Osteoblast (primary cell): ENCODE measurements at regions not wholly inside any gene's neighbourhood (a gene's known extent, or its start where the extent isn't known, plus 50 kb on each side); places are given as distances from the start of the nearest gene placed in this dataset.

Experiments used
- DNase-seq: peaks from one replicate; pipeline ENCODE4 v3.0.0; 2011; ENCODE audit warnings: low spot score, mixed read lengths; ENCODE audit not compliant: insufficient read length; ENCODE audit errors: missing footprints
- H2AFZ ChIP-seq: 2 replicates; pipeline ENCODE4 v1.6.0; 2011; ENCODE audit warnings: mild to moderate bottlenecking, low read length
- H3K27ac ChIP-seq: 2 replicates; pipeline ENCODE4 v1.5.1; 2011; ENCODE audit warnings: mild to moderate bottlenecking, low read depth, low read length, moderate library complexity
- H3K27me3 ChIP-seq: 2 replicates; pipeline ENCODE4 v1.6.0; 2012; ENCODE audit warnings: mild to moderate bottlenecking, control low read depth, inconsistent platforms, low read length, moderate library complexity; ENCODE audit not compliant: insufficient read depth
- H3K36me3 ChIP-seq: 2 replicates; pipeline ENCODE4 v1.5.1; 2011; ENCODE audit warnings: mild to moderate bottlenecking, low read length, control low read depth, moderate library complexity; ENCODE audit not compliant: insufficient read depth
- H3K4me1 ChIP-seq: 2 replicates; pipeline ENCODE4 v1.5.1; 2011; ENCODE audit warnings: mild to moderate bottlenecking, low read length, control low read depth, moderate library complexity; ENCODE audit not compliant: insufficient read depth
- H3K4me2 ChIP-seq: 2 replicates; pipeline ENCODE4 v1.6.0; 2011; ENCODE audit warnings: mild to moderate bottlenecking, low read length; ENCODE audit not compliant: insufficient read depth
- H3K4me3 ChIP-seq: fragments of 200-600 bp; sonication (generic); 3 replicates; pipeline ENCODE4 v1.5.1; 2012; ENCODE audit warnings: mild to moderate bottlenecking, low read length, inconsistent platforms; ENCODE audit not compliant: insufficient read depth
- H3K79me2 ChIP-seq: 2 replicates; pipeline ENCODE4 v1.6.0; 2012; ENCODE audit warnings: mild to moderate bottlenecking, low read length, control low read depth, inconsistent platforms; ENCODE audit not compliant: insufficient read depth
- H3K9me3 ChIP-seq: 2 replicates; pipeline ENCODE4 v1.5.1; 2011; ENCODE audit warnings: low read depth, low read length, control low read depth
- H4K20me1 ChIP-seq: 2 replicates; pipeline ENCODE4 v1.6.0; 2012; ENCODE audit warnings: mild to moderate bottlenecking, low read length, control low read depth; ENCODE audit not compliant: insufficient read depth
- CTCF ChIP-seq: IDR thresholded peaks from 2 replicates; pipeline ENCODE4 v1.5.1; 2011; ENCODE audit warnings: mild to moderate bottlenecking, low read depth, low read length, moderate library complexity; ENCODE audit errors: extremely low read depth

GRCh38 chr18:27349284-27349882 is 164.3 kb upstream of the CHST9 start:
- Histone ChIP-seq H3K4me3 (no peak overlapping the region), H3K4me1 (no peaks in the 10 kb centered on the region), H3K79me2 (no peaks in the 10 kb centered on the region), H4K20me1 (no peaks in the 10 kb centered on the region), H3K36me3 (no peaks in the 10 kb centered on the region), H3K27ac (no peak overlapping the region), H3K4me2 (no peak overlapping the region), H2AFZ (no peak overlapping the region), H3K27me3 (no peaks in the 10 kb centered on the region), H3K9me3 (no peaks in the 10 kb centered on the region)
- no peak for TF ChIP-seq CTCF
- DNase-seq, result no peak

- H3K9me3 ChIP-seq, result no peaks in the 10 kb centered on the region
- H3K4me2 ChIP-seq, result no peak overlapping the region
- no peaks in the 10 kb centered on the region for H3K79me2 ChIP-seq
- no peak overlapping the region for H2AFZ ChIP-seq
- H4K20me1 ChIP-seq, result no peaks in the 10 kb centered on the region
- H3K36me3 ChIP-seq, result no peaks in the 10 kb centered on the region
- TF ChIP-seq CTCF, result no peak
- H3K4me1 ChIP-seq, result no peaks in the 10 kb centered on the region
- no peak overlapping the region for H3K27ac ChIP-seq
- no peaks in the 10 kb centered on the region for H3K27me3 ChIP-seq
- H3K4me3 ChIP-seq, result no peak overlapping the region
- no peak for DNase-seq
Measured at GRCh38 chr18:27331606-27332005, 146.5 kb upstream of the CHST9 start.

GRCh38 chr18:27314996-27315395 is 129.9 kb upstream of the CHST9 start:
- no peak overlapping the region for H3K4me2 ChIP-seq
- H3K4me3 ChIP-seq, result no peak overlapping the region
- no peaks in the 10 kb centered on the region for H3K27me3 ChIP-seq
- no peak overlapping the region for H3K27ac ChIP-seq
- no peak for DNase-seq
- no peaks in the 10 kb centered on the region for H3K36me3 ChIP-seq
- no peak for TF ChIP-seq CTCF
- H3K9me3 ChIP-seq, result no peaks in the 10 kb centered on the region
- H3K79me2 ChIP-seq, result no peaks in the 10 kb centered on the region
- H4K20me1 ChIP-seq, result no peaks in the 10 kb centered on the region
- H2AFZ ChIP-seq, result no peak overlapping the region
- no peaks in the 10 kb centered on the region for H3K4me1 ChIP-seq

- Histone ChIP-seq H3K27ac (no peak overlapping the region), H3K4me3 (no peak overlapping the region), H4K20me1 (no peaks in the 10 kb centered on the region), H3K36me3 (no peaks in the 10 kb centered on the region), H3K4me1 (no peaks in the 10 kb centered on the region), H2AFZ (no peak overlapping the region), H3K79me2 (no peaks in the 10 kb centered on the region), H3K9me3 (no peaks in the 10 kb centered on the region), H3K27me3 (no peaks in the 10 kb centered on the region), H3K4me2 (no peak overlapping the region)
- TF ChIP-seq CTCF, result no peak
- DNase-seq, result no peak
Measured at GRCh38 chr18:27313678-27314077, 128.6 kb upstream of the CHST9 start.
